ENCODE measurements at regions not wholly inside any gene's neighbourhood (a gene's known extent, or its start where the extent isn't known, plus 50 kb on each side); places are given as distances from the start of the nearest gene placed in this dataset.

DNA sequence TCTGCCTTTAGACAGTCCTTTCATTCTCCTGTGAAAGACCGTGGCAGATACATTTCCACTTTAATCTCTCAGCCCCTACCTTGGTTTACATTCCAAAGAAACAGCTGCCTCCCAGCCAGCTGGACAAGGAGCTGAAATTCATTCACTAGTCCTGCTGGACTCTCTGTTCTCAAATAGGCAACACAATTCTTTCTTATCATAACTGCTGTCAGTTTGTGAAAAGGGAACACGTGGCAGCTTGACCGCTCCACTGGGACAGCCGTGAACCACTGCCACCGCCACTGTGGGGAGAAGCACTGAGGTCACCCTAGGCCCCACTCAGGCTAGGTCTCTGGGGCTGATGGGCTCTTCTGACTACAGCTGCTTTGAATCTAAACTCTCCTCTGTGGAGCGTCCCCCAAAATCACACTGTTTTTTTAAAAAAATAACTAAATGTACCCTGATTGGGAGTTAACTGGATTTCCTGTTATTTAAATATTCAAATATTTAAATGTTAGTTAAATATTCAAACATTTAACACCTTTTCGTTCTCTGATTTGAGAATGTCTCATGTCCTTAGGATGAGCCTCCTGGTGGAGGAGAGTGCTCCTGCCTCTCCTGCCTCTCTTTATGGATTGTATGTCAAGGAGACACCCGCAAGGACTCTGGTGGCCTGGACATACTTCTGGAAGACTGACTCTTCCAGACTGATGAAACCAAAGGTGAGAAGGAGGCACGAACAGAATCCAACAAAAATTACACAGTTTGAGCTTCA lies 120.1 kb downstream of the BOD1 start:
- no peak overlapping the region for H4K8ac ChIP-seq (ENCODE audit: extremely low read depth, insufficient read depth, low read length)
- no peak overlapping the region for H3K18ac ChIP-seq (ENCODE audit: extremely low read depth, low read length)
- H2BK12ac ChIP-seq (ENCODE audit: low read depth, low read length) = no peak overlapping the region
- peaks cover 0 to 7% (median 4%) of the 10 kb centered on the region in 4 experiments; a peak in 5 of 7 replicates for H3K4me1 ChIP-seq (replicated peaks in 1 of 4; ENCODE audit: control insufficient read depth in 3 of 4, insufficient read depth in 4 of 4, low read length in 3 of 4)
- H3K27me3 ChIP-seq (replicated peaks in 1 of 4; ENCODE audit: control insufficient read depth in 3 of 4, extremely low read depth in 1 of 4, insufficient read depth in 3 of 4, low read length in 3 of 4) = no peaks in the 10 kb centered on the region; a peak in 1 of 7 replicates
- no peak overlapping the region for H2BK20ac ChIP-seq (ENCODE audit: low read length)
- no peak overlapping the region for H3K9ac ChIP-seq (replicated peaks in 1 of 4; ENCODE audit: extremely low read depth in 1 of 4, low read depth in 3 of 4, low read length in 3 of 4)
- no peak overlapping the region for H2BK5ac ChIP-seq (ENCODE audit: low read depth, low read length)
- POLR2A ChIA-PET (ENCODE audit: partially characterized antibody) = no interaction called here
- CTCF ChIA-PET (ENCODE audit: partially characterized antibody) = interaction anchor here (0.9 kb wide), 1 partner anchor 293 kb away, joined by 3 read pairs; no protein-coding TSS in a partner anchor
- H3K27ac ChIP-seq (ENCODE audit: low read depth, low read length) = no peak overlapping the region
- no peak overlapping the region for H2AK5ac ChIP-seq (ENCODE audit: low read depth, low read length)
- H2AFZ ChIP-seq (ENCODE audit: low read length) = no peak overlapping the region
- H2BK120ac ChIP-seq (replicated peaks; ENCODE audit: low read depth, low read length) = no peak overlapping the region
- H4K91ac ChIP-seq (replicated peaks; ENCODE audit: insufficient read length, low read length) = no peak overlapping the region
- no peaks in the 10 kb centered on the region for H3K79me1 ChIP-seq (ENCODE audit: low read depth, low read length)
- H3K23me2 ChIP-seq (ENCODE audit: low read depth, low read length) = no peaks in the 10 kb centered on the region
- H3K36me3 ChIP-seq (ENCODE audit: control insufficient read depth in 2 of 4, insufficient read depth in 4 of 4, low read length in 3 of 4) = no peaks in the 10 kb centered on the region
- H3K79me2 ChIP-seq (ENCODE audit: control insufficient read depth in 1 of 2, insufficient read depth in 2 of 2, low read length in 2 of 2) = no peaks in the 10 kb centered on the region
- FAIRE-seq (no peak), DNase-seq (ENCODE audit: low read depth in 1 of 2, low spot score in 2 of 2) (peak in 1 of 2 experiments; percentile 24)
- no peak overlapping the region for H3K23ac ChIP-seq (ENCODE audit: insufficient read length)
- H3K4me3 ChIP-seq (ENCODE audit: extremely low read depth in 1 of 4, insufficient read depth in 2 of 4, low read depth in 3 of 4, low read length in 4 of 4) = no peak overlapping the region
- H3K56ac ChIP-seq (replicated peaks; ENCODE audit: insufficient read length, low read depth, low read length) = no peak overlapping the region
- no peaks in the 10 kb centered on the region for H3K9me3 ChIP-seq (ENCODE audit: insufficient read depth in 2 of 2, low read depth in 1 of 2, low read length in 1 of 2)
- H2BK15ac ChIP-seq (ENCODE audit: low read length) = no peak overlapping the region
- H3K4ac ChIP-seq (replicated peaks; ENCODE audit: insufficient read length, low read depth, low read length) = no peak overlapping the region
- H4K5ac ChIP-seq (ENCODE audit: insufficient read length, low read depth, low read length) = no peak overlapping the region
- no peaks in the 10 kb centered on the region for H4K20me1 ChIP-seq (replicated peaks in 1 of 2; ENCODE audit: control insufficient read depth in 1 of 2, insufficient read depth in 2 of 2, low read length in 2 of 2)
- 85% methylated on average over 9 of the region's 9 CpGs; no CpG with 5 or more reads in 1 of the 2 experiments for WGBS, 2 experiments (ENCODE audit: extremely low coverage in 1 of 2, insufficient coverage in 1 of 2, insufficient read length in 1 of 2, insufficient replicate concordance in 2 of 2, low coverage in 1 of 2, low lambda C conversion rate in 2 of 2, missing lambda C conversion rate in 1 of 2)
- H3K14ac ChIP-seq (ENCODE audit: insufficient read length) = no peak overlapping the region
- H3K4me2 ChIP-seq (ENCODE audit: insufficient read depth in 1 of 2, low read depth in 2 of 2, low read length in 2 of 2) = no peak overlapping the region
- TF ChIP-seq BRCA1 (IDR thresholded peaks at IDR 0.05; ENCODE audit: low read depth, low read length) = no peak
- TF ChIP-seq CBX8 (IDR thresholded peaks at IDR 0.05; ENCODE audit: borderline replicate concordance, low read depth, low read length) = no peak
- no peak for TF ChIP-seq GTF2F1 (IDR thresholded peaks at IDR 0.05; ENCODE audit: borderline replicate concordance, low read depth, low read length)
- no peak for TF ChIP-seq POU5F1 (IDR thresholded peaks at IDR 0.05; ENCODE audit: low read depth, low read length)
- no peak for TF ChIP-seq HDAC6 (IDR thresholded peaks at IDR 0.05; ENCODE audit: low read depth, low read length)
- TF ChIP-seq TCF12 (IDR thresholded peaks at IDR 0.05; ENCODE audit: low read depth, low read length) = no peak
- no peak for TF ChIP-seq YY1 (IDR thresholded peaks at IDR 0.05; ENCODE audit: low read depth, low read length)
- TF ChIP-seq POLR2A (IDR thresholded peaks at IDR 0.05; ENCODE audit: control extremely low read depth in 1 of 2, low read depth in 2 of 2, low read length in 2 of 2) = no peak
- no peak for TF ChIP-seq RAD21 (IDR thresholded peaks at IDR 0.05 in 1 of 2, conservative IDR thresholded peaks at IDR 0.05 in 1 of 2; ENCODE audit: low read depth in 2 of 2, low read length in 2 of 2)
- TF ChIP-seq, protein P1, sequence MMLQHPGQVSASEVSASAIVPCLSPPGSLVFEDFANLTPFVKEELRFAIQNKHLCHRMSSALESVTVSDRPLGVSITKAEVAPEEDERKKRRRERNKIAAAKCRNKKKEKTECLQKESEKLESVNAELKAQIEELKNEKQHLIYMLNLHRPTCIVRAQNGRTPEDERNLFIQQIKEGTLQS (IDR thresholded peaks at IDR 0.05; ENCODE audit: insufficient read depth, low read depth, low read length) = no peak
- no peak for TF ChIP-seq KDM4A (IDR thresholded peaks at IDR 0.05; ENCODE audit: low read depth, low read length, severe bottlenecking)
- TF ChIP-seq SP1 (IDR thresholded peaks at IDR 0.05; ENCODE audit: low read depth, low read length) = no peak
- no peak for TF ChIP-seq KDM5A (IDR thresholded peaks at IDR 0.05; ENCODE audit: low read length)
- no peak for TF ChIP-seq RBBP5 (IDR thresholded peaks at IDR 0.05; ENCODE audit: borderline replicate concordance, low read depth, low read length)

Data from H1 (cell line).